ENCODE measurements at regions not wholly inside any gene's neighbourhood (a gene's known extent, or its start where the extent isn't known, plus 50 kb on each side); places are given as distances from the start of the nearest gene placed in this dataset.

GRCh38 chr3:144670571-144670970, 698.9 kb downstream of the DIPK2A start:
- Histone ChIP-seq H3K27me3 (replicated peaks; ENCODE audit: insufficient read depth) (no peaks in the 10 kb centered on the region), H3K9me3 (no peaks in the 10 kb centered on the region), H3K4me3 (no peak overlapping the region), H3K27ac (no peak overlapping the region), H3K4me1 (replicated peaks) (no peaks in the 10 kb centered on the region), H3K36me3 (no peaks in the 10 kb centered on the region)
- no peak for TF ChIP-seq POLR2A (IDR thresholded peaks at IDR 0.05)
- WGBS = 85% methylated on average over 3 of the region's 3 CpGs
- DNase-seq (ENCODE audit: low spot score) = no peak
- intact Hi-C loops (cut with DNase I) = no loop called here

- no peak overlapping the region for H3K27ac ChIP-seq
- intact Hi-C loops (cut with DNase I) = no loop called here
These were observed 705.5 kb downstream of the DIPK2A start for GRCh38 chr3:144677103-144677502.

GRCh38 chr3:144683065-144683464, 711.4 kb downstream of the DIPK2A start:
- Histone ChIP-seq H3K4me1 (replicated peaks) (no peaks in the 10 kb centered on the region), H3K4me3 (no peak overlapping the region), H3K9me3 (no peaks in the 10 kb centered on the region), H3K27ac (no peak overlapping the region), H3K36me3 (no peaks in the 10 kb centered on the region), H3K27me3 (replicated peaks; ENCODE audit: insufficient read depth) (no peaks in the 10 kb centered on the region)
- no peak for TF ChIP-seq POLR2A (IDR thresholded peaks at IDR 0.05)
- TF ChIP-seq POLR2AphosphoS5 (IDR thresholded peaks at IDR 0.05) = no peak
- no peak for TF ChIP-seq CTCF (IDR thresholded peaks at IDR 0.05)
- DNase-seq (ENCODE audit: low spot score) = no peak
- intact Hi-C loops (cut with DNase I) = no loop called here
- 98% methylated on average over 1 of the region's 1 CpG for WGBS

More at GRCh38 chr3:144677103-144677502, 705.5 kb downstream of the DIPK2A start:
- no peak for DNase-seq (ENCODE audit: low spot score)
- Histone ChIP-seq H3K4me1 (replicated peaks) (no peaks in the 10 kb centered on the region), H3K9me3 (no peaks in the 10 kb centered on the region), H3K4me3 (no peak overlapping the region), H3K27me3 (replicated peaks; ENCODE audit: insufficient read depth) (no peaks in the 10 kb centered on the region), H3K36me3 (no peaks in the 10 kb centered on the region)
- TF ChIP-seq POLR2A (IDR thresholded peaks at IDR 0.05) = no peak
- no peak for TF ChIP-seq CTCF (IDR thresholded peaks at IDR 0.05)
- no peak for TF ChIP-seq POLR2AphosphoS5 (IDR thresholded peaks at IDR 0.05)
- WGBS = 83% methylated on average over 1 of the region's 1 CpG

- H3K4me3 ChIP-seq = no peak overlapping the region
- intact Hi-C loops (cut with DNase I) = no loop called here
- no peaks in the 10 kb centered on the region for H3K27me3 ChIP-seq (replicated peaks; ENCODE audit: insufficient read depth)
- H3K9me3 ChIP-seq = no peaks in the 10 kb centered on the region
- no peaks in the 10 kb centered on the region for H3K4me1 ChIP-seq (replicated peaks)
- no peaks in the 10 kb centered on the region for H3K36me3 ChIP-seq
- WGBS = 80% methylated on average over 4 of the region's 4 CpGs
- H3K27ac ChIP-seq = no peak overlapping the region
- TF ChIP-seq POLR2A (IDR thresholded peaks at IDR 0.05) (no peak), POLR2AphosphoS5 (IDR thresholded peaks at IDR 0.05) (no peak), CTCF (IDR thresholded peaks at IDR 0.05) (no peak)
- DNase-seq (ENCODE audit: low spot score) = no peak
These were observed 716.2 kb downstream of the DIPK2A start for GRCh38 chr3:144687862-144688261.

- DNase-seq (ENCODE audit: low spot score) = no peak
- H3K4me3 ChIP-seq = no peak overlapping the region
- no peak overlapping the region for H3K27ac ChIP-seq
- H3K4me1 ChIP-seq (replicated peaks) = no peaks in the 10 kb centered on the region
- no peaks in the 10 kb centered on the region for H3K27me3 ChIP-seq (replicated peaks; ENCODE audit: insufficient read depth)
- TF ChIP-seq POLR2AphosphoS5 (IDR thresholded peaks at IDR 0.05) = no peak
- no peak for TF ChIP-seq POLR2A (IDR thresholded peaks at IDR 0.05)
- no peak for TF ChIP-seq CTCF (IDR thresholded peaks at IDR 0.05)
- no peaks in the 10 kb centered on the region for H3K36me3 ChIP-seq
- no peaks in the 10 kb centered on the region for H3K9me3 ChIP-seq
- intact Hi-C loops (cut with DNase I) = no loop called here
- 90% methylated on average over 4 of the region's 4 CpGs for WGBS
These were observed 720.9 kb downstream of the DIPK2A start for GRCh38 chr3:144692488-144692887.
